HEK293 (cell line): ENCODE measurements at regions not wholly inside any gene's neighbourhood (a gene's known extent, or its start where the extent isn't known, plus 50 kb on each side); places are given as distances from the start of the nearest gene placed in this dataset.

Experiments used
- CTCF ChIA-PET: fragments of 350-600 bp; formaldehyde crosslinking; extraction: SDS; loops from one replicate; lab custom pipeline; 2021; ENCODE audit warnings: antibody characterized with exemption; lab: Yijun Ruan, JAX
- POLR2A ChIA-PET: fragments of 300-600 bp; formaldehyde crosslinking; extraction: SDS; loops from one replicate; lab custom pipeline; 2020; ENCODE audit warnings: antibody characterized with exemption, inconsistent platforms; lab: Yijun Ruan, JAX
- H3K27ac ChIP-seq: fragments of 200-500 bp; sonication (Bioruptor generic); 2 replicates; pipeline ENCODE4 v1.5.1; 2014; ENCODE audit warnings: low read depth, low read length, control low read depth, inconsistent platforms; ENCODE audit errors: extremely low read depth
- H3K36me3 ChIP-seq, 2 experiments: fragments of 200-500 bp in 1 of 2; sonication (Bioruptor generic) in 1 of 2; 1 replicate in 1 of 2; 2 replicates in 1 of 2; pipeline ENCODE4 v1.5.1; 2014 to 2017; ENCODE audit warnings: inconsistent platforms in 2 of 2, low read length in 2 of 2; ENCODE audit not compliant: control insufficient read depth in 2 of 2, insufficient read depth in 1 of 2
- H3K4me1 ChIP-seq: fragments of 200-500 bp; sonication (Bioruptor generic); 2 replicates; pipeline ENCODE4 v1.5.1; 2014; ENCODE audit warnings: mild to moderate bottlenecking, low read length, inconsistent platforms; ENCODE audit not compliant: control insufficient read depth, insufficient read depth
- H3K4me3 ChIP-seq: 2 replicates; pipeline ENCODE4 v1.5.1; 2011; ENCODE audit warnings: low read depth, mild to moderate bottlenecking, control low read depth, low read length, moderate library complexity
- H3K9me3 ChIP-seq: fragments of 200-500 bp; sonication (Bioruptor generic); 2 replicates; pipeline ENCODE4 v1.5.1; 2014; ENCODE audit warnings: low read depth, low read length, inconsistent platforms; ENCODE audit not compliant: control insufficient read depth, insufficient read depth
- HOXA7 ChIP-seq: sonication (generic); formaldehyde crosslinking; IDR thresholded peaks from 2 replicates; pipeline ENCODE4 v1.8.1; 2022; ENCODE audit warnings: missing genetic modification reagents, borderline replicate concordance
- KLF16 ChIP-seq: fragments of 450-650 bp; formaldehyde crosslinking; IDR thresholded peaks from 2 replicates; pipeline ENCODE4 v1.5.1; 2017; ENCODE audit warnings: missing biosample characterization, missing genetic modification characterization
- OVOL3 ChIP-seq: fragments of 450-650 bp; formaldehyde crosslinking; IDR thresholded peaks from 2 replicates; pipeline ENCODE4 v1.5.1; 2016; ENCODE audit warnings: missing biosample characterization, missing genetic modification characterization
- PRDM6 ChIP-seq: fragments of 450-650 bp; formaldehyde crosslinking; IDR thresholded peaks from 2 replicates; pipeline ENCODE4 v1.5.1; 2017; ENCODE audit warnings: missing biosample characterization, missing genetic modification characterization
- YY2 ChIP-seq: fragments of 450-650 bp; formaldehyde crosslinking; IDR thresholded peaks from 2 replicates; pipeline ENCODE4 v1.5.1; 2016; ENCODE audit warnings: missing biosample characterization, missing genetic modification characterization
- ZBTB17 ChIP-seq: fragments of 450-650 bp; formaldehyde crosslinking; IDR thresholded peaks from 2 replicates; pipeline ENCODE4 v1.5.1; 2016; ENCODE audit warnings: missing biosample characterization, missing genetic modification characterization
- ZIC2 ChIP-seq: fragments of 450-650 bp; formaldehyde crosslinking; IDR thresholded peaks from 2 replicates; pipeline ENCODE4 v1.5.1; 2016; ENCODE audit warnings: missing biosample characterization, missing genetic modification characterization
- ZNF132 ChIP-seq: fragments of 450-650 bp; formaldehyde crosslinking; IDR thresholded peaks from 2 replicates; pipeline ENCODE4 v1.5.1; 2017; ENCODE audit warnings: missing biosample characterization, missing genetic modification characterization, borderline replicate concordance
- ZNF248 ChIP-seq: fragments of 450-650 bp; formaldehyde crosslinking; IDR thresholded peaks from 2 replicates; pipeline ENCODE4 v1.5.1; 2017; ENCODE audit warnings: missing biosample characterization, missing genetic modification characterization
- ZNF26 ChIP-seq: fragments of 450-650 bp; formaldehyde crosslinking; IDR thresholded peaks from 2 replicates; pipeline ENCODE4 v1.5.1; 2016; ENCODE audit warnings: missing biosample characterization, missing genetic modification characterization
- ZNF404 ChIP-seq: fragments of 450-650 bp; formaldehyde crosslinking; IDR thresholded peaks from 2 replicates; pipeline ENCODE4 v1.5.1; 2017; ENCODE audit warnings: missing biosample characterization, missing genetic modification characterization
- ZNF433 ChIP-seq: fragments of 450-650 bp; formaldehyde crosslinking; IDR thresholded peaks from 2 replicates; pipeline ENCODE4 v1.5.1; 2016; ENCODE audit warnings: missing biosample characterization, missing genetic modification characterization, low read depth
- ZNF518A ChIP-seq: fragments of 450-650 bp; formaldehyde crosslinking; conservative IDR thresholded peaks from 2 replicates; pipeline ENCODE4 v1.5.1; 2016; ENCODE audit warnings: low read depth, missing biosample characterization, missing genetic modification characterization
- ZNF529 ChIP-seq: fragments of 450-650 bp; formaldehyde crosslinking; IDR thresholded peaks from 2 replicates; pipeline ENCODE4 v1.5.1; 2017; ENCODE audit warnings: missing genetic modification characterization, missing biosample characterization; ENCODE audit not compliant: insufficient replicate concordance
- ZNF623 ChIP-seq: fragments of 450-650 bp; formaldehyde crosslinking; IDR thresholded peaks from 2 replicates; pipeline ENCODE4 v1.5.1; 2016; ENCODE audit warnings: missing biosample characterization, missing genetic modification characterization
- ZNF654 ChIP-seq: fragments of 450-650 bp; formaldehyde crosslinking; IDR thresholded peaks from 2 replicates; pipeline ENCODE4 v1.5.1; 2016; ENCODE audit warnings: low read depth, missing biosample characterization, missing genetic modification characterization
- ZNF664 ChIP-seq: fragments of 450-650 bp; formaldehyde crosslinking; IDR thresholded peaks from 2 replicates; pipeline ENCODE4 v1.5.1; 2016; ENCODE audit warnings: missing biosample characterization, missing genetic modification characterization
- ZNF677 ChIP-seq: fragments of 450-650 bp; IDR thresholded peaks from 2 replicates; pipeline ENCODE4 v1.5.0; 2018; ENCODE audit warnings: missing biosample characterization, mild to moderate bottlenecking, missing genetic modification characterization, moderate library complexity
- ZNF776 ChIP-seq: fragments of 450-650 bp; formaldehyde crosslinking; IDR thresholded peaks from 2 replicates; pipeline ENCODE4 v1.5.0; 2017; ENCODE audit warnings: missing biosample characterization, missing genetic modification characterization, borderline replicate concordance
- ZNF791 ChIP-seq: fragments of 450-650 bp; formaldehyde crosslinking; IDR thresholded peaks from 2 replicates; pipeline ENCODE4 v1.5.1; 2016; ENCODE audit warnings: missing biosample characterization, missing genetic modification characterization

GRCh38 chr15:37166402-37166801, 66.1 kb upstream of the MEIS2 start (continued):
- no peak for TF ChIP-seq ZNF518A (tag by site-specific recombination)
- no peak for TF ChIP-seq PRDM6
- TF ChIP-seq ZNF654 (tag by site-specific recombination), result no peak
- no peak for TF ChIP-seq ZNF677 (tag by site-specific recombination)
- TF ChIP-seq ZNF248, result no peak
- TF ChIP-seq, all 188 proteins: peak for 2

DNA sequence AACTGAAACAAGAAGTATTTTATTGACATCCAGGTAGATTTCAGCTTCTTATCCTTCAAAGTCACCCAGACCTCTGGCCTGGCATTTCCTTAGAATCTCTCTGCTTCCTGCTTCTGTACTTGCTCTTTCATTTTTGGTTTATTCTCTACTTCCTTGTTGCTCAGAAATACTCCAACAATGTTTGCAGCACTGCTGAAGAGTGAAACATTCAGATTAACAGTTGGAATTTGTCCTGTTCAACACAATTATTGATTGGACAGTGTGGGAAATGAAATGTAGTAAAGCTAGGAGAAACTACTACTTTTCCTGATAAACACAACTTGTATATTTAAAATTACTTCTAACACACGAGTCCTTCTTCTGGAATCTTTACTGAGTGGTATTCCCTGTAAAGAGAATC, 81.0 kb upstream of the MEIS2 start:
- no peak overlapping the region for H3K4me3 ChIP-seq
- ChIA-PET POLR2A (no interaction called here), CTCF (no interaction called here)
- no peaks in the 10 kb centered on the region for H3K9me3 ChIP-seq
- H3K36me3 ChIP-seq, result no peaks in the 10 kb centered on the region
- no peak overlapping the region for H3K27ac ChIP-seq
- H3K4me1 ChIP-seq, result no peaks in the 10 kb centered on the region
- TF ChIP-seq HOXA7 (CRISPR knock-in tag) (no peak), ZNF404 (tag by site-specific recombination) (no peak), ZBTB17 (tag by site-specific recombination) (no peak), ZIC2 (tag by site-specific recombination) (no peak), ZNF26 (tag by site-specific recombination) (no peak), YY2 (tag by site-specific recombination) (no peak), ZNF776 (tag by site-specific recombination) (no peak), ZNF664 (tag by site-specific recombination) (no peak), ZNF433 (tag by site-specific recombination) (no peak), ZNF132 (tag by site-specific recombination) (no peak), OVOL3 (tag by site-specific recombination) (no peak), ZNF529 (tag by site-specific recombination) (no peak), ZNF623 (tag by site-specific recombination) (no peak), ZNF791 (no peak), KLF16 (tag by site-specific recombination) (no peak)
